Activated CD8-positive, alpha-beta memory T cell treated with anti-CD3 and anti-CD28 coated beads, Interleukin-2, amount 50 U/mL, for 48 hours (primary cell): ENCODE measurements at regions not wholly inside any gene's neighbourhood (a gene's known extent, or its start where the extent isn't known, plus 50 kb on each side); places are given as distances from the start of the nearest gene placed in this dataset.

ENCODE experiments used
- DNase-seq: peaks from one replicate; pipeline ENCODE4 v3.0.0-alpha.2; 2020

GRCh38 chr13:64849196-64849595 lies 2380.9 kb downstream of the PCDH9 start:
- DNase-seq: no peak

GRCh38 chr13:64847767-64848166 lies 2382.4 kb downstream of the PCDH9 start:
- DNase-seq: no peak

GRCh38 chr13:64845110-64845509 lies 2385.0 kb downstream of the PCDH9 start:
- no peak for DNase-seq

- no peak for DNase-seq
Observed at GRCh38 chr13:64819081-64819480, 2411.1 kb downstream of the PCDH9 start.

- DNase-seq: no peak
Observed at GRCh38 chr13:64817691-64818090, 2412.4 kb downstream of the PCDH9 start.

- no peak for DNase-seq
Observed at GRCh38 chr13:64810750-64811149, 2419.4 kb downstream of the PCDH9 start.

GRCh38 chr13:64808704-64809103 lies 2421.4 kb downstream of the PCDH9 start:
- no peak for DNase-seq

GRCh38 chr13:64801768-64802167 lies 2428.4 kb downstream of the PCDH9 start:
- no peak for DNase-seq

GRCh38 chr13:64798422-64798821 lies 2431.7 kb downstream of the PCDH9 start:
- no peak for DNase-seq

- DNase-seq: no peak
Observed at GRCh38 chr13:64793592-64793991, 2436.5 kb downstream of the PCDH9 start.

GRCh38 chr13:64793131-64793530 lies 2437.0 kb downstream of the PCDH9 start:
- no peak for DNase-seq

- no peak for DNase-seq
Observed at GRCh38 chr13:64791373-64791772, 2438.8 kb downstream of the PCDH9 start.

- DNase-seq: no peak
Observed at GRCh38 chr13:64782466-64782865, 2447.7 kb downstream of the PCDH9 start.

GRCh38 chr13:64778002-64778401 lies 2452.1 kb downstream of the PCDH9 start:
- DNase-seq: no peak

- no peak for DNase-seq
Observed at GRCh38 chr13:64774915-64775314, 2455.2 kb downstream of the PCDH9 start.

- DNase-seq: no peak
Observed at GRCh38 chr13:64770743-64771142, 2459.4 kb downstream of the PCDH9 start.

- no peak for DNase-seq
Observed at GRCh38 chr13:64767054-64767453, 2463.1 kb downstream of the PCDH9 start.

- no peak for DNase-seq
Observed at GRCh38 chr13:64765636-64766035, 2464.5 kb downstream of the PCDH9 start.

- DNase-seq: no peak
Observed at GRCh38 chr13:64758521-64759244, 2471.5 kb downstream of the PCDH9 start.

GRCh38 chr13:64756621-64757020 lies 2473.5 kb downstream of the PCDH9 start:
- DNase-seq: no peak

GRCh38 chr13:64755961-64756360 lies 2474.2 kb downstream of the PCDH9 start:
- DNase-seq: no peak

- DNase-seq: no peak
Observed at GRCh38 chr13:64753233-64754000, 2476.7 kb downstream of the PCDH9 start.

- DNase-seq: no peak
Observed at GRCh38 chr13:64749301-64749700, 2480.8 kb downstream of the PCDH9 start.

- DNase-seq: no peak
Observed at GRCh38 chr13:64746845-64747244, 2483.3 kb downstream of the PCDH9 start.

- DNase-seq: no peak
Observed at GRCh38 chr13:64740493-64740892, 2489.6 kb downstream of the PCDH9 start.
